ENCODE measurements at regions not wholly inside any gene's neighbourhood (a gene's known extent, or its start where the extent isn't known, plus 50 kb on each side); places are given as distances from the start of the nearest gene placed in this dataset.

DNA sequence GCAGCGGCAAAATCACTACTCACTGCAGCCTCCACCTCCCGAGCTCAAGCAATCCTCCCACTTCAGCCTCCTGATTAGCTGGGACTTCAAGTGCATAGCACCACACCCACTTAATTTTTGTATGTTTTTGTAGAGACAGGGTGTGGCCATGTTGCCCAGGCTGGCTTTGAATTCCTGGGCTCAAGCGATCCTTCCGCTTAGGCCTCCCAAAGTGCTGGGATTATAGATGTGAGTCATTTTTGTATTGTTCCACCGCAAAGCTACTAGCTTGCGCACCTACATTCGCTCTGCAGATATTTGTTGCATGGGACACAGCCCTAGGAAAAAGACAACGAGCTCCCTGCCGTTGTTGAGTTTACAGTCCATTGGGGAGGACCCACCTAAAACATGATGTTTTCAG lies 173.5 kb upstream of the AGAP1 start:
- TF ChIP-seq POLR2AphosphoS5 (IDR thresholded peaks at IDR 0.05): no peak
- TF ChIP-seq, protein P1, sequence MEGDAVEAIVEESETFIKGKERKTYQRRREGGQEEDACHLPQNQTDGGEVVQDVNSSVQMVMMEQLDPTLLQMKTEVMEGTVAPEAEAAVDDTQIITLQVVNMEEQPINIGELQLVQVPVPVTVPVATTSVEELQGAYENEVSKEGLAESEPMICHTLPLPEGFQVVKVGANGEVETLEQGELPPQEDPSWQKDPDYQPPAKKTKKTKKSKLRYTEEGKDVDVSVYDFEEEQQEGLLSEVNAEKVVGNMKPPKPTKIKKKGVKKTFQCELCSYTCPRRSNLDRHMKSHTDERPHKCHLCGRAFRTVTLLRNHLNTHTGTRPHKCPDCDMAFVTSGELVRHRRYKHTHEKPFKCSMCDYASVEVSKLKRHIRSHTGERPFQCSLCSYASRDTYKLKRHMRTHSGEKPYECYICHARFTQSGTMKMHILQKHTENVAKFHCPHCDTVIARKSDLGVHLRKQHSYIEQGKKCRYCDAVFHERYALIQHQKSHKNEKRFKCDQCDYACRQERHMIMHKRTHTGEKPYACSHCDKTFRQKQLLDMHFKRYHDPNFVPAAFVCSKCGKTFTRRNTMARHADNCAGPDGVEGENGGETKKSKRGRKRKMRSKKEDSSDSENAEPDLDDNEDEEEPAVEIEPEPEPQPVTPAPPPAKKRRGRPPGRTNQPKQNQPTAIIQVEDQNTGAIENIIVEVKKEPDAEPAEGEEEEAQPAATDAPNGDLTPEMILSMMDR (IDR thresholded peaks at IDR 0.05): no peak
